HG03558 (cell line): ENCODE measurements at regions not wholly inside any gene's neighbourhood (a gene's known extent, or its start where the extent isn't known, plus 50 kb on each side); places are given as distances from the start of the nearest gene placed in this dataset.
A peak's percentile ranks its signal among the peaks of the same experiment; 100 is the strongest.

ENCODE experiments used
- ATAC-seq: cut with Tn5 transposase; IDR thresholded peaks from one replicate; pipeline ENCODE4 v1.9.1; 2021; ENCODE audit warnings: moderate number of reproducible peaks; ENCODE audit not compliant: unreplicated experiment; ENCODE audit errors: extremely low read depth

GRCh38 chr15:95922431-95922830 lies 408.1 kb upstream of the NR2F2 start:
- no peak for ATAC-seq

GRCh38 chr15:95923792-95924191 lies 406.7 kb upstream of the NR2F2 start:
- ATAC-seq: no peak

- no peak for ATAC-seq
These were observed 401.7 kb upstream of the NR2F2 start for GRCh38 chr15:95928822-95929221.

GRCh38 chr15:95929232-95929846 lies 401.2 kb upstream of the NR2F2 start:
- ATAC-seq: peak; percentile 84

- no peak for ATAC-seq
These were observed 399.7 kb upstream of the NR2F2 start for GRCh38 chr15:95930659-95931375.

GRCh38 chr15:95931619-95932018 lies 398.9 kb upstream of the NR2F2 start:
- ATAC-seq: no peak

GRCh38 chr15:95932141-95932540 lies 398.4 kb upstream of the NR2F2 start:
- ATAC-seq: no peak

GRCh38 chr15:95932676-95933075 lies 397.8 kb upstream of the NR2F2 start:
- ATAC-seq: no peak

- ATAC-seq: no peak
These were observed 394.6 kb upstream of the NR2F2 start for GRCh38 chr15:95935852-95936251.

GRCh38 chr15:95937128-95937528 lies 393.4 kb upstream of the NR2F2 start:
- no peak for ATAC-seq

- no peak for ATAC-seq
These were observed 390.0 kb upstream of the NR2F2 start for GRCh38 chr15:95940431-95940985.

GRCh38 chr15:95944193-95944592 lies 386.3 kb upstream of the NR2F2 start:
- no peak for ATAC-seq

- no peak for ATAC-seq
These were observed 385.7 kb upstream of the NR2F2 start for GRCh38 chr15:95944661-95945255.

- ATAC-seq: no peak
These were observed 384.3 kb upstream of the NR2F2 start for GRCh38 chr15:95946241-95946640.

GRCh38 chr15:95946926-95947325 lies 383.6 kb upstream of the NR2F2 start:
- ATAC-seq: no peak

- ATAC-seq: no peak
These were observed 382.1 kb upstream of the NR2F2 start for GRCh38 chr15:95948411-95948810.

GRCh38 chr15:95953032-95953431 lies 377.5 kb upstream of the NR2F2 start:
- ATAC-seq: no peak

GRCh38 chr15:95957861-95958260 lies 372.6 kb upstream of the NR2F2 start:
- ATAC-seq: no peak

GRCh38 chr15:95958382-95958781 lies 372.1 kb upstream of the NR2F2 start:
- no peak for ATAC-seq

- no peak for ATAC-seq
These were observed 361.6 kb upstream of the NR2F2 start for GRCh38 chr15:95968856-95969255.

- no peak for ATAC-seq
These were observed 360.2 kb upstream of the NR2F2 start for GRCh38 chr15:95970326-95970725.
